IPS-18a (cell line): ENCODE measurements at regions not wholly inside any gene's neighbourhood (a gene's known extent, or its start where the extent isn't known, plus 50 kb on each side); places are given as distances from the start of the nearest gene placed in this dataset.

Experiments used
- H3K27ac ChIP-seq: one replicate; pipeline ENCODE4 v1.5.1; 2013; ENCODE audit warnings: low read length
- H3K27me3 ChIP-seq: one replicate; pipeline ENCODE4 v1.6.1; 2013; ENCODE audit warnings: mild to moderate bottlenecking, low read length; ENCODE audit not compliant: control insufficient read depth, insufficient read depth
- H3K36me3 ChIP-seq: one replicate; pipeline ENCODE4 v1.6.1; 2013; ENCODE audit warnings: low read depth, low read length; ENCODE audit not compliant: control insufficient read depth
- H3K4me1 ChIP-seq: one replicate; pipeline ENCODE4 v1.6.1; 2013; ENCODE audit warnings: low read depth, low read length; ENCODE audit not compliant: control insufficient read depth
- H3K4me3 ChIP-seq: one replicate; pipeline ENCODE4 v1.5.1; 2013; ENCODE audit warnings: low read length
- H3K9ac ChIP-seq: one replicate; pipeline ENCODE4 v1.6.1; 2013; ENCODE audit warnings: mild to moderate bottlenecking, low read length, moderate library complexity
- H3K9me3 ChIP-seq: one replicate; pipeline ENCODE4 v1.6.1; 2013; ENCODE audit warnings: low read depth, low read length; ENCODE audit not compliant: control insufficient read depth

DNA sequence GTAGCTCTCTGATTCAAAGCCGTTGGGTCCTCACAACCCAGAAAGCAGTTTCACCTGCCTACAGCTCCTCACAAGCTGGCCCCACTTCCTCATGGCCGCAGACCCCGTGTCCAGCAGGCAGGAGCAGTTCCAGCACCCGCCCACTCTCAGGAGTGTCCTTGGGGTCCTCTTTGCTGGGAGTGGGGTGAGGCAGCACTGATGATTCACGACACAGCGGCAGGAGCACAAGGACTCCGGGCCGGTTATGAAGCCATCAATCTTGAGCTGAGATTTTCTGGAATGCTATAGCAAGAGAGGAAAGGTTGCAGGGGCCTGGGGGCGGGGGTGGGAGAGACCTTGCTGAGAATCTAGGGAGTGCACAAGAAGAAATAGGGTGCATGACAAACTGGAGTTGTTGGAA lies 311.2 kb downstream of the NXPE2 start:
- no peak overlapping the region for H3K9ac ChIP-seq
- H3K36me3 ChIP-seq = no peaks in the 10 kb centered on the region
- no peak overlapping the region for H3K27ac ChIP-seq
- H3K27me3 ChIP-seq = no peaks in the 10 kb centered on the region
- no peak overlapping the region for H3K4me3 ChIP-seq
- no peaks in the 10 kb centered on the region for H3K4me1 ChIP-seq
- no peaks in the 10 kb centered on the region for H3K9me3 ChIP-seq

DNA sequence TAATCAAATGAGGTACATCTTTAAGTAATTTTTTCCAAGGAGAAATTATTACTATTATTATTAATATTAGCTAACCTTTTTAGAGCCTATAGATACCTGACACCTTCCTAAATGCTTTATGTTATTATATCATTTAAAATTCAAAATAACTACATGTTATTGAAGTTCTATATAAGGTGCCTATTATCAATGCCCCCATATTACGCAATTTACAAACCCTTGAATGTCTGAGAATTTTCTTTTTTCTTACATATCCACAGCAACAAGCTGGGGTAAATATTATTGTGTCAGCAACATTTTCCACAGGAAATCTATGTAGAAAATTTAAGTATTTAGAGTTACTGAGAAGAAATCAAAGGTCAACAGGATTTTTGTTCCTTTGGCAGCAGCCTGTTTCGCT lies 327.3 kb downstream of the NXPE2 start:
- no peaks in the 10 kb centered on the region for H3K4me1 ChIP-seq
- H3K9me3 ChIP-seq = no peaks in the 10 kb centered on the region
- no peaks in the 10 kb centered on the region for H3K27me3 ChIP-seq
- H3K9ac ChIP-seq = no peak overlapping the region
- H3K27ac ChIP-seq = no peak overlapping the region
- no peaks in the 10 kb centered on the region for H3K36me3 ChIP-seq
- no peak overlapping the region for H3K4me3 ChIP-seq

DNA sequence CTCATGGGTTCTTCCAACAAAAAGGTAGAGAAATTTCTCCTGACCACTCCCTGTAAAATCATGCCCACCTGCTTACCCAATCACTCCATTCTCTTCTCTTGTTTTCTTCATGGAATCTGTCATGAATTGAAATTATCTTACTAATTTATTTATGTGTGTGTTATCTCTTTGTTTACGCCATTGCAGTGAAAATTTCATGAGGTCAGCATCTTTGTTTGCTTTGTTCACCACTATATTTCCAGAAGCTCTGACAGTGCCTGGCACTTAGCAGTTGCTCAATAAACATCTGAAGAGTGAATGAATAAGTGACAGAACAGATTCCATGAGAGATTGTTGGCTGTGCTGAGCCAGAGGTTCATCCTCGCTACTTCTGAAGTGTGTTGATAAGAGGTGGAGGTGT lies 329.5 kb downstream of the NXPE2 start:
- Histone ChIP-seq H3K9me3 (no peaks in the 10 kb centered on the region), H3K9ac (no peak overlapping the region), H3K4me1 (no peaks in the 10 kb centered on the region), H3K27me3 (no peaks in the 10 kb centered on the region), H3K27ac (no peak overlapping the region), H3K4me3 (no peak overlapping the region), H3K36me3 (no peaks in the 10 kb centered on the region)

DNA sequence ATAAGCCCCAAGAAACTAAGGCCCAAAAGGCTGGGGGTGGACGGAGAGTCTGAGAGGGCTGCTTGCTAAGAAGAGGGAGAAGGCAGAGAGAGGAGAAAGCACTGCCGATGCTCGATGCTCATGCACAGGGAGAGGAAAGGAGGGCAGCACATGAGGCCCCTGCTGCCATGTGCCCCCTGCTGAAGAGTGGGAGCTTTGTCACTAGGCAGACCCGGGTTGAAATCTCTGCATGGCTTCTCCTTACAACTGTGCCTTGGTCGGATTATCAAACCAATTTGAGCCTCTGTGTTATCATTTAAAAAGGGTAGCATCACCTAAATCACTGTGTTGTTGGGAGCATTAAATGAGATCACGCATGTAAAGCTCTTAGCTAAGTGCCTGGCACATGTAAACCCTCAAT lies 330.5 kb downstream of the NXPE2 start:
- Histone ChIP-seq H3K4me1 (no peaks in the 10 kb centered on the region), H3K9ac (no peak overlapping the region), H3K4me3 (no peak overlapping the region), H3K27ac (no peak overlapping the region), H3K27me3 (no peaks in the 10 kb centered on the region), H3K36me3 (no peaks in the 10 kb centered on the region), H3K9me3 (no peaks in the 10 kb centered on the region)

DNA sequence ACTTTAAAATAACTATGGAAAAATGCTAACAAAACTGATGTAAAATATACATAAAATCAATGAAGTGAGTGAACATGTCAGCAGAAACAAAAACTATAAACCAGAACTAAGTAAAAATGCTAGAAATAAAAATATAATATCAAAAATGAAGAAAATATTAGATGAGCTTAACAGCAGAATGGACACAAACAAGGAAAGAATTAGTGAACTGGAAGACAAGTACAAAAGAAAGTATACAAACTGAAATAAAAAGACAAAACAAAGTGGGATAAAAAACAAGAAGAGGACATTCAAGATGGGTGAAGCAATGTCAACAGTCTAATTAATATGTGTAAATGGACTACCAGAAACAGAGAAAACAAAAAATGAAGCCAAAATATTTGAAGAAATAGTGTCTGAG lies 339.2 kb downstream of the NXPE2 start:
- no peak overlapping the region for H3K9ac ChIP-seq
- H3K9me3 ChIP-seq = peaks cover 5% of the 10 kb centered on the region
- H3K4me3 ChIP-seq = no peak overlapping the region
- H3K4me1 ChIP-seq = no peaks in the 10 kb centered on the region
- no peaks in the 10 kb centered on the region for H3K36me3 ChIP-seq
- no peak overlapping the region for H3K27ac ChIP-seq
- no peaks in the 10 kb centered on the region for H3K27me3 ChIP-seq

DNA sequence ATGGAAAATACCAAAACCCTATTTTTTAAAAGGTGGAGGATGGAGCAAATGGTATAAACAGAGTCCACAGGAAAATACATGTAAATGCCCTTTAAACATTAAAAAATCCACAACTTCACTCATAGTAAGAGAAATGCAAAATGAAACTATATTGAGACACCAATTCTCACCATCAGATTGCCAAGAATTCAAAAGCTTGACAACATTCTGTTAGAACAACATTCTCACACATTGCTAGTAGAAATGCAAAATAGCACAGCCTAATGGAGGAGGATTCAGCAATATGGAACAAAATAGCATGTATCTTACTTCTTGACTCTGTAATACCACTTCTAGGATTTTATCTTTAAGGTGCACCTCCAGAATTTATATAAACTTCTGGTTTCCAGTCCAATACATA lies 351.8 kb downstream of the NXPE2 start:
- Histone ChIP-seq H3K36me3 (no peaks in the 10 kb centered on the region), H3K27ac (no peak overlapping the region), H3K27me3 (no peaks in the 10 kb centered on the region), H3K4me3 (no peak overlapping the region), H3K9me3 (no peaks in the 10 kb centered on the region), H3K9ac (no peak overlapping the region), H3K4me1 (no peaks in the 10 kb centered on the region)

DNA sequence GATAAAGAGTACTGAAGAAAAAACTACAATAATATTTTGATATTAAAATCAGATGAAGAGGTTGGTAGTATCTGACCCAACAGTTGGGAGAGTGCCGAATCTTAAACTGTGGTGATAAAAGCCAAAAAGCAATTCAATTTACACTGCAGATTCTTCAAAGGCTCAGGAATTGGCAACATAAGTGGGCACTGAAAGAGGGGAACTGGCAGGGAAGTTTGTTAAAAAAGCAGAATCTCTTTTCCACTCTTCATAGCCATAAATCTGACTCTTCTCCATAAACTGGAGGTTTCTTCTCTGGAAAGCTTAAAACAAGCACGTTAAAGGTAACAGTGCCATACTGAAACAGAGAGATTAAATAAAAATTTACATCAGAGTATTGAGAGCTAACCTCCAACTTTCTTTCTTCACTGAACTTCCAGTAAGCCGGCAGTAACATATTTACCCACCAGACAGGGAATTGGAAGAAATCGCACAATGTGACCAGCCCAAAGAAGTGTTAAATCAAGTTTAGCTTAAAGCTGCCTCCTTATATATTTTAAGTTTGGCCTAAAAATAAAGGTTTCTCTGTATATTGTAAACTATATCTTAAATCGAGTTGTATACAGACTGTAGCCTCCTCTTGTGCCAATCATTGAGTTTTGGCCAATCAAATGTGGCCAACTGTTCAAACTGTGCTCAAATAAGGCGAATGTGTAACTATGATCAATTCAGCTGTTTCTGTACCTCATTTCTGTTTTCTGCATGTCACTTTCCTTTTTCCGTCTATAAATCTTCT lies 358.3 kb downstream of the NXPE2 start:
- no peaks in the 10 kb centered on the region for H3K27me3 ChIP-seq
- no peaks in the 10 kb centered on the region for H3K9me3 ChIP-seq
- H3K9ac ChIP-seq = no peak overlapping the region
- H3K4me1 ChIP-seq = no peaks in the 10 kb centered on the region
- H3K4me3 ChIP-seq = no peak overlapping the region
- H3K36me3 ChIP-seq = no peaks in the 10 kb centered on the region
- no peak overlapping the region for H3K27ac ChIP-seq

DNA sequence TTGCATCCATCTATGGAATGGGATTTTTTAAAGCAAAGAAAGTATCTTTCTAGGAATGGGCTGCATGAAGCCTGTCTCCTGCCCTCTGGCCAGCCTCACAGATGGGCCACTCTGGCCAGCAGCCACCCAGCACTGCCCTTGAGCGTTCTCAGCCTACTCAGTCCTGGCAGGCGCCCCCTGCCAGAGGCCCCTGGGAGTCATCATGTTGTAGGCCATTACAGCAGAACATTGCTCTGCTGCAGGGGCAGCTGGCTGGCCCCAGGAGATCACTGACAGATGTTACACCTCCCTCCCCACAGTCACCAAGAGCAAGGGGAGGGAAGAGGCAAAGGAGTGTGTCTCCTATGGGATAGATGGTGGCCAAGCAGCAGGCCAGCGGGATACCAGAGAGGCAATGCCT lies 363.7 kb downstream of the NXPE2 start:
- Histone ChIP-seq H3K4me3 (no peak overlapping the region), H3K9me3 (no peaks in the 10 kb centered on the region), H3K27ac (no peak overlapping the region), H3K36me3 (no peaks in the 10 kb centered on the region), H3K27me3 (no peaks in the 10 kb centered on the region), H3K4me1 (no peaks in the 10 kb centered on the region), H3K9ac (no peak overlapping the region)

DNA sequence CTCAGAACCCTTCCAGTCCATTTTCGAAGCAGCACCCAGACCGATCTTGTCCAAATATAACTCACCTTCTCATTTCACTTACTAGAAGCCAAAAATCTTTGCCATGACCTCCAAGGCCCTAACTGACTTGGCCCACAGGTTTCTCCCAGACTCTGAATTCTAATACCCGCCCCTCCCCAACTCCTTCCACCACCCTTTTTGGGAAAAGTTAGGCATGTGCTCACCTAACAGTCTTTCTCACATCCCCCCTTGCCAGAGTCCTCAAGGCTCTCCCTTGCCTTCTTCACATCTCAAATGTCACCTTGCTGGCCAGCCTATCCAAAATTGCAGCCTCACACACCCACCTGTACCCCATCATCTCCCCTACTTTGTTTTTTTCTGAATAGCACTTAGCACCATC lies 369.3 kb downstream of the NXPE2 start:
- H3K4me3 ChIP-seq = no peak overlapping the region
- no peak overlapping the region for H3K9ac ChIP-seq

DNA sequence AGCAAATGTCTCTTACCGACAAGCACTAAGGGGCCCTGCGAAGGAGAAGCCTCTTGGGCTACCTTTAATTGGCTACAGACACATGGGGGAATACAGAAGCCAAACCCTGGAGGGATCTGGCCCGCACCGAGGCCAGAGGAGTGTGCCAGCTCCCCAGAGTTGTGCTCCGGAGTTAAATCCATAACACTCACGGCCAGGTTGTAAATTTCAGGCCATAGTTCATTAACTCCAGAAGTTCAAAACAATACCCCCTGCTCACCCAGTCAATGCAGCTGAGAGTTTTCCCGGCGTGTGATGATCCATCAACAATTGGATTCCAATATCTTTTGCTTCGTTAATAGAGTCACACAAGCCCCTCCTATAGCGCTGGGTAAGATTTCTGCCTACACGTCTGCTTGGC lies 371.5 kb downstream of the NXPE2 start:
- Histone ChIP-seq H3K4me1 (peaks cover 14% of the 10 kb centered on the region), H3K27ac (no peak overlapping the region), H3K9ac (no peak overlapping the region), H3K4me3 (no peak overlapping the region), H3K36me3 (no peaks in the 10 kb centered on the region), H3K27me3 (peaks cover 11% of the 10 kb centered on the region), H3K9me3 (no peaks in the 10 kb centered on the region)

More for the DNA sequence above, 369.3 kb downstream of the NXPE2 start:
- Histone ChIP-seq H3K27ac (no peak overlapping the region), H3K36me3 (no peaks in the 10 kb centered on the region), H3K4me1 (peaks cover 14% of the 10 kb centered on the region), H3K27me3 (peaks cover 11% of the 10 kb centered on the region), H3K9me3 (no peaks in the 10 kb centered on the region)

DNA sequence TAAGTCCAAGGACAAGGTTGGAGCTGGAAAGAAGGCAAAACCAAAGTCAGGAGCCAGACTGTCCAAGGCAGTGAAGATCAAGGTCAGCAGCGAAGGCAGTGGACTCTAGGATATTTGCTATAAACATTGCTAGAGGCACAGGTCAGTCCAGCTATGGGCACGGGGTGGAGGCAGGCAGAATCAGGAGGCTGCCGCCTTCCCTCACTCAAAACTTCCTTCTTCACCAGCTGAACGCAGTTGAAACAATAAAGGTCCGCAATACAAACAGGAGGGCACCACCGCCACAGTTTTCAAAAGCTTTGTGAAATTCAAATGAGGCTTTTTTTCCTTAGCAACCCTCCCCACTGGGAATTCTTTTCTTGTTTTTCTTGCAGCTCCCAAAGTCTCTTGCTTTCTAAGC lies 372.4 kb downstream of the NXPE2 start:
- Histone ChIP-seq H3K4me1 (peaks cover 14% of the 10 kb centered on the region), H3K9ac (no peak overlapping the region), H3K9me3 (peaks cover under 1% of the 10 kb centered on the region), H3K4me3 (no peak overlapping the region), H3K27me3 (peaks cover 11% of the 10 kb centered on the region), H3K27ac (no peak overlapping the region), H3K36me3 (no peaks in the 10 kb centered on the region)

DNA sequence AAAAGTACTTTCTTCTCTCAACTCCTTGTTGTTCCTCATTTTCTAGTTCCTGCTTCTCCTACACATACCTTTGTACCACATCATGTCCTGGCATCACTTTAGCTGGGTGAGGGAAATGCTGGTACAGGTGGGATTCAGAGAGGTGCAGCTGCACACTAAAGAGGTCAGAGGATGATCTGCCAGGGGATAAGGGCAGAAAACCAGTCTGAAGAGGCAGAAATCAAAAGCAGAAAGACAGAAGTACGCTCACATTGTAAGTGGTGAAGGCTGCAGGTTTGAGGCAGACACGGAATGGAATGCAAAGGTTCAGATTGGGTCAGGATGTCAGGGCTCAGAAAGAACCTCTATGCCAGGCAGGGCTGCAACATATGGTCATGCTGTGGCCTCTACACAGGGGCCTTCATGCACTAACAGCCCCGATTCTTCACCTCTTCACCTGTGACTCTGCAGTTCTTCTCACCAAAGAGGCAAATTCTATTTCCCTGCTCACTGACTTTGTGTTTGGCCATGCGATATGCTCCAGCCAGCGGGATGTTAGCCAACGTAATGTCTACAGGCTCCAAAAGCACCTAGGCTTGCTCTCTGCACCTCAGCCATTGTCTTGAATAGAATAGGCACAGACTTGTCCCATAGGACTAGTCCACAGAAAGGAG lies 373.7 kb downstream of the NXPE2 start:
- Histone ChIP-seq H3K9me3 (peaks cover 11% of the 10 kb centered on the region), H3K4me3 (no peak overlapping the region), H3K4me1 (peaks cover 14% of the 10 kb centered on the region), H3K36me3 (no peaks in the 10 kb centered on the region), H3K27ac (no peak overlapping the region), H3K27me3 (peaks cover 11% of the 10 kb centered on the region), H3K9ac (no peak overlapping the region)
